IPS-11a (cell line): ENCODE measurements at regions not wholly inside any gene's neighbourhood (a gene's known extent, or its start where the extent isn't known, plus 50 kb on each side); places are given as distances from the start of the nearest gene placed in this dataset.
"Not testable (repeated sequence)": the region's sequence is repeated elsewhere in the genome, so short reads cannot be mapped to it uniquely, and the experiment has no call there.

Experiments
- H3K4me3 ChIP-seq: one replicate; pipeline ENCODE4 v1.5.1; 2013; ENCODE audit warnings: low read depth, low read length, control low read depth

- no peak overlapping the region for H3K4me3 ChIP-seq
Measured at GRCh38 chr17:70369391-70369790, 200.1 kb downstream of the KCNJ2 start.

DNA sequence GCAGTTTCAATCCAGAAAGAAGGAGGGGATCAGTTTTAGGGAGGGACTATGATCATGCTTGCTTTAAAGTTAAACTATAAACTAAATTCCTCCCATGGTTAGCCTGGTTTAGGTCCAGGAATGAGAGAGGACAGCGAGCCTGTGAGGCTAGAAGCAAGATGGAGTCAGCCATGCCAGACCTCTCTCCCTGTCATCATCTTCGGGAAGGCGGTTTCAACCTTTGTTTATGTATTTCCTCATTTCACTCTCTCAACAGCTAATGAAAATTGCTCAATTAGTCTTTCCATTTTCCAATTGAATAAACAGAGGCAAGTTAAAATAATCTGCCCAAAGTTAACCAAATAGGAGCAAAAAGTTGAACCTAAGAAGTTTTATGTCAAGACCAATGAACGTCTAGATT lies 201.5 kb downstream of the KCNJ2 start:
- H3K4me3 ChIP-seq: no peak overlapping the region

DNA sequence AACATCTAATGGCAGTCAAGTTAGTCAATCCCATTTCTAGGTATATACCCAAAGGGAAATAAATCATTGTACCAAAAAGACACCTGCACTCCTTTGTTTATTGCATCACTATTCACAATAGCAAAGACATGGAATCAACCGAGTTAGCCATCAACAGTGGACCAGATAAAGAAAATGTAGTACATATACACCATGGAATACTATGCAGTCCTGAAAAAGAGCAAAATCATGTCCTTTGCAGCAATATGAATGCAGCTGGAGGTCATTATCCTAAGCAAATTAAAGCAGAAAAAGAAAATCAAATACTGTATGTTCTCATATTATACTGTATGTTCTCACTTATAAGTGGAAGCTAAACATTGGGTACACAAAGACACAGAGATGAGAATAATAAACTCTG lies 204.0 kb downstream of the KCNJ2 start:
- H3K4me3 ChIP-seq: no peak overlapping the region

DNA sequence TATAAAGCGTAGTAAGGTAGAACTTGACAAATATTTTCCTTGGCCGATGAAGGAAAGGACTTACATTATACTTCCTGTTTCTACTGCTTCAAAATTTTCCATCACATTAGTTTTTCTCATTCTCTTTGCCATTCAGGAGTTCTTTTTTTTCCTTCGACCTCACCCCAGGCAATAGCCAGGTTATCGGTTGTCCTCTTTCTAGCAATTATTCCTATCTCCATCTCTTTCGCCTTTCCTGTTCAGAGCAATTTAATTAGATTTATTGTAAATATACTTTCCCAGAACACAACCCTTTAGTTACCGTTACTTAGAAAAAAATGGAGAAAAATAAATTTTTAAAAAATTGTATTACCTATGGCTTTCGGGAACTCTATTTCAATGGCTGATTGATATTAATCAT lies 205.2 kb downstream of the KCNJ2 start:
- no peak overlapping the region for H3K4me3 ChIP-seq

DNA sequence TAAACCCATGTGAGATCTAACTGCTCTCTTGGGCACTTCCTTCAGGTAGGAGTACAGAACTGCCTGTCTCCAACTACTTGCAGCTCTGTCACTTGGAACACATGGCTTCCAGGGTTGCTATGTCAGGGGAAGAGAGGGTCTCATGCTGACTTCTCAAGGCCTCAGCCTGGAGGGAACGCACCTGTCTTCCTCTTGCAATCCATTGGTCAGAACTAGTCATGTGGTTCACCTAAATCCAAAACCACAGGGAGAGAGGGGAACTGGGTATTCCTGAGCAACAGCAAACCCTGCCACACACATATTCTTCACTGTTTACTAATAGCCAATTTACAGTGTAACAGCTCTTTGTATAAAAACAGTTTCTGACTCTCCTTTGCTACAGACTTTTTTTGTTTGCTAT lies 206.1 kb downstream of the KCNJ2 start:
- no peak overlapping the region for H3K4me3 ChIP-seq

- H3K4me3 ChIP-seq: no peak overlapping the region
Measured at GRCh38 chr17:70375813-70376770, 206.8 kb downstream of the KCNJ2 start.

DNA sequence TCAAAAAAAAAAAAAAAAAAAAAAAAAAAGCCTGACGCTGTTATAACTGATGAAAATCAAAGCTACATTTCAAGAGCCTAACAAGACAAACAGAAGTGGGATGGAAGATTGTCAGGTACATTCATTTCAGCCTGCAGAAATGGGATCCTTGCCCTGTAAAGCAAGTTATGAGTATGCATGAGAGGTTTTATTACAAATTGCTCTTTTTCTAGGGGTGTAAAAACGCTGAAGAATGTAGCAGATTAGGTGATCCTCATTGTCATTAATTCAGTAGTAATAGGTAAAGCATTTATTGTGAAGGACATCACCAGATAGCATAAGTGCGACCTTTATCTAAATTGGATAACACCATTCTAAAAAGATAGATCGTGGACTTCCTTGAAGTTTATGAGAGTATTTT lies 208.3 kb downstream of the KCNJ2 start:
- H3K4me3 ChIP-seq: no peak overlapping the region

DNA sequence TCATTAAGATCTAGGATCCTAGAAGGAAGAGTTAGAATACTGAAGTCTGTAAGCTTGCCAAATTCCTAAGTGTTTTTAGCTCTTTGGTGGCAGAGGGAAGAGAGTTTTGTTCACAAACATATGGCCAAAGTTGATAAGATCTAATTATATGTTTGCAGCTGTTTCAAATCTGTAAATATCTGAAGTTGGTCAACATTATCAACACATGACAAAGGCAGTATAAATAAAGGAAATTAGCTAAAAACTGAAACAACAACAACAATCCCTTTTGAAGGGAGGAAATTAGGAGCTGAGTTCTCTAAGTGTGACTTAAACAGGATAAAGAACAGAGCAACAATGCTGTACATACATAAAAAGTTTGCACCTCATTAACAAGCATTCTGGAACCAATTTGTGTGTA lies 208.7 kb downstream of the KCNJ2 start:
- H3K4me3 ChIP-seq: no peak overlapping the region

DNA sequence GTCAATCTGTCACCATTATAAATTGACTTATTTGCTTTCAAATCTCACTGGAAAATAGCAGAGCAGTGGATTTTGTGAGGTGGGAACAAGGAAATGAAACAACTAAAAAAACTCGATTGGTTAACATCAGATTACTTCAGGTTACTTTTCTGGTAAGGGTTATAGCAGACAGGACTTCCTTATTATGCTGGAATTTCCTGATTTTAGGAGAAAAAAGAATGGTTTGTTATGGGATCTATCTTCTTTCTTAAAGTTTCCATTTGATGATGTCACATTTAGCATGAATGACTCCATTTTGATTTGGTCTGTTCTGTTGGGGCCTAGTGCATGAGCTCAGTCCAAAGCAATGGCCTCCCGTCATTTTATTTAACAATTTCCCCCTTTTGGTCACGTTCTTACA lies 210.6 kb downstream of the KCNJ2 start:
- no peak overlapping the region for H3K4me3 ChIP-seq

- not testable (repeated sequence) for H3K4me3 ChIP-seq
Measured at GRCh38 chr17:70381916-70382315, 212.6 kb downstream of the KCNJ2 start.

- H3K4me3 ChIP-seq: no peak overlapping the region
Measured at GRCh38 chr17:70388326-70388725, 219.0 kb downstream of the KCNJ2 start.

GRCh38 chr17:70389232-70389757 lies 220.0 kb downstream of the KCNJ2 start:
- not testable (repeated sequence) for H3K4me3 ChIP-seq

- H3K4me3 ChIP-seq: no peak overlapping the region
Measured at GRCh38 chr17:70390049-70390448, 220.7 kb downstream of the KCNJ2 start.

GRCh38 chr17:70394473-70395232 lies 225.3 kb downstream of the KCNJ2 start:
- no peak overlapping the region for H3K4me3 ChIP-seq

- H3K4me3 ChIP-seq: no peak overlapping the region
Measured at GRCh38 chr17:70405492-70406220, 236.3 kb downstream of the KCNJ2 start.

DNA sequence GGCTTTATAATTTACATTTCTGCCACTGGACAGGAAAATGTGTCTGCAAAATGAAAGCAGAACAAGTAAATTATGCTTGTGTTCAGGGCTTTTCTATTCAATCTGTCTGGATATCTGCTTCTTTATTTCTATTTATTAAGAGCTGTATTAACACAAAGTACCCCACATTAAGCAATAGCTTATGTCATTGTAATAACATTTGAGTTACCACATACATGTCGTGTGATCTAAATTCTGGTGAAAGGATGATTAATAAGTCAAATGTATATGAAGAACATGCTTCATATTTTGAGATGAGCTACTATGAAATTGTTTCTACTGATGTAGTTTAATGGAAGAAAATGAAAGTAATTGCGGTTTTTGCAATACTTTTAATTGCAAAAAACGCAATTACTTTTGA lies 238.2 kb downstream of the KCNJ2 start:
- H3K4me3 ChIP-seq: no peak overlapping the region

GRCh38 chr17:70408768-70409167 lies 239.4 kb downstream of the KCNJ2 start:
- no peak overlapping the region for H3K4me3 ChIP-seq

DNA sequence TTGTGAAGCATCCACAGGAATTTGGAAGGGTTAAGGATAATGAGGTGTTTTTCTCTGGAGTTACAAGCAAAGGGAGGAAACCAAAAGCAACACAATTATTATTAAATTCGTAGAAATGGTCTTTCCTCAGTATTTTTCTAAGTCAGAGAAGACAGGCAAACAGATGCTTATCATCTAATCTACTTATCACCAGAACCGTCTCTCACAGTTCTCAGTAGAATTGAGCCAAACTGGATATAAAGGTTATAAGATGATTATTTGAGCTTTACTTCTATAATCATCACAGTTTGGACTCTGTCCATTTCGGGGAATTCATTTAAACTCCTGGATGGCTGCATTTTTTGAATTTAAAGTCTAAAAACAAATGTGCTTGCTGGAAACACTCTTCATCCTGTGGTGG lies 245.0 kb downstream of the KCNJ2 start:
- H3K4me3 ChIP-seq: no peak overlapping the region

GRCh38 chr17:70420861-70421445 lies 251.6 kb downstream of the KCNJ2 start:
- H3K4me3 ChIP-seq: no peak overlapping the region

DNA sequence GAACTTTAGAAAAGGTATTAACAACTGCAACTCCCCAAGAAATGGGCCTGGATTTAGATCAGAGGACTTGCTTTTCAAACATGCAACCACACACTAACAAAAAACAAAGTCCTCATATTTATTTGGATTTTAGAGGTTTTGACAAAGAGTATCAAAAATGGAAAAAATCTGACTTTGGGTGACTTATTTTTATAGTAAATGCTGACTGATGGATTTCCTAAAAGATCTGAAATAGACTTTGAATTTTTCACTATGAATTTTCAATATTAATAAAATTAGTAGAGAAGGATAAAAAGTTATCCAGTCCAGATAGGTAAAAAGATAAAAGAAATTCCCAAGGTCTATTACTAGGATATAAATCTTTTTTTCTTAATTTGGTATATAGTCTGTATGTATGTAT lies 253.5 kb downstream of the KCNJ2 start:
- no peak overlapping the region for H3K4me3 ChIP-seq

DNA sequence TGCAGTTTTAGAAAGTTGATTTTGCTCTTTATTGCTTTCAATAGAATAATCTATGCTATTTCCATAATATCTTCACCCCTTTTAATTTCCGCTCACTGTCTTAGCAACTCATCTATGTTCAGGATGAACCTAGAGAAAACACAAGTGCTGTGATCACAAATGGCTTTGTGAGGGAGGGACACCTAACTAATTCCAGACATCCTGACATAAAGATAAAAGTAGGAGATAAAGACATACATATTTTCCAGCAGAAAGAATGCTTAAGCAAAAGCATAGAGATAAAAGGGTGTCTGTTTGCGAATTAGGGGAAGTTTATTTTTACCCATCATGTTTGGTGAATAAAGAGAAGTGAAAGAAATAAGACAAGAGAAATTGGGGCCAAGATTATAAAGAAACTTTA lies 254.2 kb downstream of the KCNJ2 start:
- no peak overlapping the region for H3K4me3 ChIP-seq
